HCEC 1CT (cell line): ENCODE measurements at regions not wholly inside any gene's neighbourhood (a gene's known extent, or its start where the extent isn't known, plus 50 kb on each side); places are given as distances from the start of the nearest gene placed in this dataset.

ENCODE experiments used
- DNase-seq: peaks from one replicate; pipeline ENCODE4 v3.0.0-alpha.2; 2017

- no peak for DNase-seq
These were observed 336.3 kb downstream of the DIPK2A start for GRCh38 chr3:144307951-144308350.

GRCh38 chr3:144308396-144308795 is 336.8 kb downstream of the DIPK2A start:
- DNase-seq: no peak

GRCh38 chr3:144312702-144313101 is 341.1 kb downstream of the DIPK2A start:
- no peak for DNase-seq

- no peak for DNase-seq
These were observed 343.3 kb downstream of the DIPK2A start for GRCh38 chr3:144314946-144315345.

- DNase-seq: no peak
These were observed 346.3 kb downstream of the DIPK2A start for GRCh38 chr3:144317961-144318360.

GRCh38 chr3:144324076-144324475 is 352.5 kb downstream of the DIPK2A start:
- DNase-seq: no peak

- no peak for DNase-seq
These were observed 361.2 kb downstream of the DIPK2A start for GRCh38 chr3:144332868-144333267.

GRCh38 chr3:144341471-144341870 is 369.8 kb downstream of the DIPK2A start:
- no peak for DNase-seq

- DNase-seq: no peak
These were observed 371.7 kb downstream of the DIPK2A start for GRCh38 chr3:144343343-144343742.

GRCh38 chr3:144343777-144344176 is 372.2 kb downstream of the DIPK2A start:
- DNase-seq: no peak

- DNase-seq: no peak
These were observed 373.4 kb downstream of the DIPK2A start for GRCh38 chr3:144344925-144345548.

GRCh38 chr3:144350125-144350524 is 378.5 kb downstream of the DIPK2A start:
- DNase-seq: no peak

- no peak for DNase-seq
These were observed 379.4 kb downstream of the DIPK2A start for GRCh38 chr3:144351011-144351410.

GRCh38 chr3:144351773-144352365 is 380.2 kb downstream of the DIPK2A start:
- DNase-seq: no peak

- DNase-seq: no peak
These were observed 386.6 kb downstream of the DIPK2A start for GRCh38 chr3:144358191-144358590.

GRCh38 chr3:144361002-144361401 is 389.4 kb downstream of the DIPK2A start:
- no peak for DNase-seq

- DNase-seq: peak; percentile 57
These were observed 390.5 kb downstream of the DIPK2A start for GRCh38 chr3:144362126-144362525.

GRCh38 chr3:144363856-144364255 is 392.2 kb downstream of the DIPK2A start:
- no peak for DNase-seq

GRCh38 chr3:144364737-144365136 is 393.1 kb downstream of the DIPK2A start:
- no peak for DNase-seq

- no peak for DNase-seq
These were observed 397.7 kb downstream of the DIPK2A start for GRCh38 chr3:144369129-144369879.

GRCh38 chr3:144375088-144375487 is 403.5 kb downstream of the DIPK2A start:
- DNase-seq: no peak

GRCh38 chr3:144380849-144381248 is 409.2 kb downstream of the DIPK2A start:
- DNase-seq: no peak

- no peak for DNase-seq
These were observed 410.0 kb downstream of the DIPK2A start for GRCh38 chr3:144381607-144382006.

GRCh38 chr3:144384241-144384979 is 412.8 kb downstream of the DIPK2A start:
- no peak for DNase-seq
